H1 (cell line): ENCODE measurements at regions not wholly inside any gene's neighbourhood (a gene's known extent, or its start where the extent isn't known, plus 50 kb on each side); places are given as distances from the start of the nearest gene placed in this dataset.

Experiments
- CTCF ChIA-PET: fragments of 300-600 bp; sonication (Branson Sonifier 250); formaldehyde crosslinking; loops from one replicate; lab custom pipeline; 2021; ENCODE audit not compliant: partially characterized antibody; lab: Charles Lee
- POLR2A ChIA-PET: fragments of 300-600 bp; sonication (Branson Sonifier 250); formaldehyde crosslinking; loops from one replicate; lab custom pipeline; 2021; ENCODE audit warnings: inconsistent platforms; ENCODE audit not compliant: partially characterized antibody; lab: Charles Lee
- DNase-seq, 2 experiments: peaks; one replicate each; pipeline versions ENCODE4 v3.0.0 to v3.0.0-alpha.2; 2010 to 2022; ENCODE audit warnings: low spot score in 2 of 2, low read depth in 1 of 2, mixed read lengths in 1 of 2
- FAIRE-seq: peaks from 2 replicates; lab custom pipeline; 2011; peaks lifted over from hg19 to GRCh38; lab: Jason Lieb, UNC
- H2AFZ ChIP-seq: 2 replicates; pipeline ENCODE4 v1.8.1; 2012; ENCODE audit warnings: low read length, inconsistent platforms
- H2AK5ac ChIP-seq: 2 replicates; pipeline ENCODE4 v1.6.1; 2013; ENCODE audit warnings: low read depth, low read length
- H2BK120ac ChIP-seq: replicated peaks from 2 replicates; pipeline ENCODE3; 2013; ENCODE audit warnings: low read depth, low read length, inconsistent platforms
- H2BK12ac ChIP-seq: 2 replicates; pipeline ENCODE4 v1.6.1; 2013; ENCODE audit warnings: low read depth, low read length
- H2BK15ac ChIP-seq: 2 replicates; pipeline ENCODE4 v1.6.1; 2013; ENCODE audit warnings: low read length
- H2BK20ac ChIP-seq: 2 replicates; pipeline ENCODE4 v1.6.1; 2013; ENCODE audit warnings: low read length
- H2BK5ac ChIP-seq: 2 replicates; pipeline ENCODE4 v1.6.1; 2013; ENCODE audit warnings: low read depth, low read length
- H3K14ac ChIP-seq: 2 replicates; pipeline ENCODE4 v1.6.1; 2013; ENCODE audit warnings: inconsistent platforms; ENCODE audit not compliant: insufficient read length
- H3K18ac ChIP-seq: 2 replicates; pipeline ENCODE4 v1.6.1; 2013; ENCODE audit warnings: low read length; ENCODE audit errors: extremely low read depth
- H3K23ac ChIP-seq: 2 replicates; pipeline ENCODE4 v1.6.1; 2013; ENCODE audit warnings: inconsistent platforms; ENCODE audit not compliant: insufficient read length
- H3K23me2 ChIP-seq: 2 replicates; pipeline ENCODE4 v1.6.1; 2013; ENCODE audit warnings: low read depth, low read length
- H3K27ac ChIP-seq: 2 replicates; pipeline ENCODE4 v1.6.1; 2011; ENCODE audit warnings: low read depth, low read length, inconsistent platforms
- H3K27me3 ChIP-seq, 4 experiments: replicated peaks in 1 of 4; 1 replicate in 1 of 4; 2 replicates in 3 of 4; pipeline versions ENCODE4 v1.6.1 to v1.8.1; 2011 to 2013; ENCODE audit warnings: low read length in 3 of 4, mild to moderate bottlenecking in 3 of 4, inconsistent platforms in 2 of 4, mixed read lengths in 2 of 4, moderate library complexity in 1 of 4; ENCODE audit not compliant: control insufficient read depth in 3 of 4, insufficient read depth in 3 of 4; ENCODE audit errors: extremely low read depth in 1 of 4
- H3K36me3 ChIP-seq, 4 experiments: 2 replicates each; pipeline versions ENCODE4 v1.6.1 to v1.8.1; 2011 to 2013; ENCODE audit warnings: mild to moderate bottlenecking in 4 of 4, low read length in 3 of 4, moderate library complexity in 2 of 4, control low read depth in 1 of 4, inconsistent platforms in 1 of 4; ENCODE audit not compliant: insufficient read depth in 4 of 4, control insufficient read depth in 2 of 4
- H3K4ac ChIP-seq: replicated peaks from 2 replicates; pipeline ENCODE3; 2013; ENCODE audit warnings: low read length, low read depth, mixed read lengths, inconsistent platforms; ENCODE audit not compliant: insufficient read length
- H3K4me1 ChIP-seq, 4 experiments: replicated peaks in 1 of 4; 1 replicate in 1 of 4; 2 replicates in 3 of 4; pipeline versions ENCODE4 v1.6.1 to v1.8.1; 2011 to 2013; ENCODE audit warnings: low read length in 3 of 4, inconsistent platforms in 2 of 4, mixed read lengths in 1 of 4; ENCODE audit not compliant: insufficient read depth in 4 of 4, control insufficient read depth in 3 of 4
- H3K4me2 ChIP-seq, 2 experiments: 2 replicates each; pipeline versions ENCODE4 v1.6.1 to v1.8.1; 2011 to 2013; ENCODE audit warnings: low read depth in 2 of 2, low read length in 2 of 2, control low read depth in 1 of 2, inconsistent platforms in 1 of 2, mild to moderate bottlenecking in 1 of 2; ENCODE audit not compliant: insufficient read depth in 1 of 2
- H3K4me3 ChIP-seq, 4 experiments: fragments of 200-600, 300-600 bp in 1 of 4; sonication (generic), shearing (Covaris generic), sonication (Bioruptor Twin) in 1 of 4; 2 replicates each; pipeline versions ENCODE4 v1.5.1 to v1.8.1; 2011 to 2016; ENCODE audit warnings: low read length in 4 of 4, low read depth in 3 of 4, control low read depth in 2 of 4, inconsistent platforms in 2 of 4, mild to moderate bottlenecking in 2 of 4, mixed read lengths in 1 of 4, moderate library complexity in 1 of 4; ENCODE audit not compliant: insufficient read depth in 2 of 4; ENCODE audit errors: extremely low read depth in 1 of 4
- H3K56ac ChIP-seq: replicated peaks from 2 replicates; pipeline ENCODE3; 2013; ENCODE audit warnings: low read depth, mild to moderate bottlenecking, mixed read lengths, low read length, inconsistent platforms; ENCODE audit not compliant: insufficient read length
- H3K79me1 ChIP-seq: 2 replicates; pipeline ENCODE4 v1.6.1; 2013; ENCODE audit warnings: low read depth, low read length, control low read depth
- H3K79me2 ChIP-seq, 2 experiments: 2 replicates each; pipeline versions ENCODE4 v1.6.1 to v1.8.1; 2012 to 2013; ENCODE audit warnings: low read length in 2 of 2, mild to moderate bottlenecking in 2 of 2, inconsistent platforms in 1 of 2; ENCODE audit not compliant: insufficient read depth in 2 of 2, control insufficient read depth in 1 of 2
- H3K9ac ChIP-seq, 4 experiments: replicated peaks in 1 of 4; 1 replicate in 1 of 4; 2 replicates in 3 of 4; pipeline versions ENCODE4 v1.6.1 to v1.8.1; 2011 to 2013; ENCODE audit warnings: low read depth in 3 of 4, low read length in 3 of 4, control low read depth in 2 of 4, mild to moderate bottlenecking in 2 of 4, moderate library complexity in 2 of 4, inconsistent platforms in 1 of 4; ENCODE audit errors: extremely low read depth in 1 of 4
- H3K9me3 ChIP-seq, 2 experiments: 2 replicates each; pipeline versions ENCODE4 v1.6.1 to v1.8.1; 2012 to 2013; ENCODE audit warnings: mild to moderate bottlenecking in 2 of 2, moderate library complexity in 2 of 2, control low read depth in 1 of 2, inconsistent platforms in 1 of 2, low read depth in 1 of 2, low read length in 1 of 2, mixed read lengths in 1 of 2; ENCODE audit not compliant: insufficient read depth in 2 of 2
- H4K20me1 ChIP-seq, 2 experiments: replicated peaks in 1 of 2; 2 replicates each; pipeline versions ENCODE3 to v1.8.1; 2011 to 2013; ENCODE audit warnings: inconsistent platforms in 2 of 2, low read length in 2 of 2, mild to moderate bottlenecking in 1 of 2; ENCODE audit not compliant: insufficient read depth in 2 of 2, control insufficient read depth in 1 of 2
- H4K5ac ChIP-seq: 2 replicates; pipeline ENCODE4 v1.6.1; 2013; ENCODE audit warnings: low read length, low read depth, mixed read lengths, inconsistent platforms; ENCODE audit not compliant: insufficient read length
- H4K8ac ChIP-seq: 2 replicates; pipeline ENCODE4 v1.8.0; 2013; ENCODE audit warnings: mild to moderate bottlenecking, moderate library complexity, low read length, inconsistent platforms; ENCODE audit not compliant: insufficient read depth; ENCODE audit errors: extremely low read depth
- H4K91ac ChIP-seq: replicated peaks from 2 replicates; pipeline ENCODE3; 2013; ENCODE audit warnings: low read length, mixed read lengths, inconsistent platforms; ENCODE audit not compliant: insufficient read length
- CHD2 ChIP-seq: IDR thresholded peaks from 2 replicates; pipeline ENCODE4 v1.6.1; 2012; ENCODE audit warnings: low read length, improper control_type of control experiment
- FOSL1 ChIP-seq: IDR thresholded peaks from 2 replicates; pipeline ENCODE4 v1.6.1; 2011; ENCODE audit warnings: mild to moderate bottlenecking, low read depth, low read length, moderate library complexity; ENCODE audit not compliant: insufficient read depth
- JUND ChIP-seq: IDR thresholded peaks from 2 replicates; pipeline ENCODE4 v1.6.1; 2011; ENCODE audit warnings: mild to moderate bottlenecking, improper control_type of control experiment, low read length
- RFX5 ChIP-seq: IDR thresholded peaks from 2 replicates; pipeline ENCODE4 v1.6.1; 2011; ENCODE audit warnings: low read depth, low read length, improper control_type of control experiment, borderline replicate concordance
- WGBS, 2 experiments: shearing (Covaris generic) in 1 of 2; methylation state at CpG; one replicate each; pipeline versions ENCODE4 v1.1.6 to v1.1.7; 2013 to 2015; ENCODE audit warnings: low lambda C conversion rate in 2 of 2, mixed read lengths in 2 of 2, inconsistent platforms in 1 of 2, low coverage in 1 of 2, missing lambda C conversion rate in 1 of 2; ENCODE audit not compliant: insufficient replicate concordance in 2 of 2, insufficient coverage in 1 of 2, insufficient read length in 1 of 2; ENCODE audit errors: extremely low coverage in 1 of 2, missing lambda C conversion rate in 1 of 2; 5-methylcytosine and 5-hydroxymethylcytosine counted together

DNA sequence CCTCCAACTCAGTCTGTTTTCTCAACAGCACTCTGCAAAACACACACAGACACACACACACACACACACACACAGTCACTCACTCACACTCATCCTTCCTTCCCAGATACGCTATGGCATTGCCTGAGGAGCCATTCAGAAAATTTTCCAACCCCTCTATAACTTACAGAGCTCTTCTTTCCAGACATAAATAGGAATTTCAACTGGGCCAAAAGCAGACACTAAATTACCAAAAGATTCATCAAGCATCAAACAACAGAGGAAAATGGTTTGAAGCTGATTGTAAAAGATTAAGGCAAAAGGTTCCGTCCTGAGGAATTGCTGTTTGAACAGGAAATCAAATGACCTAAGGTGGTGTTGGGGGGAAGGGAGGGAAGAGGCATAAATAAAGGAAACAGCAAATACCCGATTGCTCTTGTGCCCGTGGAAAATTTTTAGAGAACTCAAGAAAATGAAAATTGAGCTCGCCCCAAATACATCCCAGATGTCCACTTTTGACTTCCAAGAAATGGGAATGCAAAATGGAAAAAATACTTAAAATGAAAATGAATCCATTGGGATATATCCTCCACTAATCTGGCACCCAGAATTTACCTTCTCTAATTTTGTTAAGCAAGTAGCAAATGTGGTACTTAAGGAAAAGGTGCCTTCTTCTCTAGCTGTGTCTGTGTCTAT, 183.6 kb downstream of the QDPR start:
- ChIA-PET POLR2A (interaction anchor here (0.8 to 1.5 kb wide), 2 partner anchors 19 to 207 kb away, joined by 3 read pairs; no protein-coding TSS in a partner anchor), CTCF (interaction anchor here (0.7 to 1.8 kb wide), 6 partner anchors 19 to 564 kb away, joined by 3 to 4 read pairs (median 3); no protein-coding TSS in a partner anchor)
- Histone ChIP-seq H4K20me1 (no peaks in the 10 kb centered on the region), H2AFZ (peak overlapping the region; percentile 49; the same call in 1 of the 2 replicates), H3K79me1 (no peaks in the 10 kb centered on the region), H2BK15ac (no peak overlapping the region), H3K23me2 (no peaks in the 10 kb centered on the region; the same call in 1 of the 2 replicates), H3K79me2 (no peaks in the 10 kb centered on the region), H3K4me3 (no peak overlapping the region), H3K9me3 (no peaks in the 10 kb centered on the region), H4K91ac (no peak overlapping the region), H2BK12ac (no peak overlapping the region), H3K27ac (no peak overlapping the region), H3K56ac (no peak overlapping the region), H3K9ac (no peak overlapping the region), H2BK20ac (no peak overlapping the region), H3K18ac (no peak overlapping the region), H2AK5ac (no peak overlapping the region), H4K8ac (no peak overlapping the region), H3K27me3 (0 out of 7 replicates have a peak, but pooled peaks cover 0 to 3% (median 0%) of the 10 kb centered on the region in 4 experiments), H3K4ac (no peak overlapping the region), H2BK120ac (no peak overlapping the region), H3K4me2 (no peak overlapping the region), H2BK5ac (no peak overlapping the region), H3K4me1 (peaks cover 0 to 7% (median 3%) of the 10 kb centered on the region in 4 experiments; a peak in 1 of 7 replicates), H3K23ac (no peak overlapping the region), H3K36me3 (no peaks in the 10 kb centered on the region), H4K5ac (no peak overlapping the region), H3K14ac (no peak overlapping the region)
- FAIRE-seq (no peak), DNase-seq (no peak)
- TF ChIP-seq FOSL1, result no peak
- no peak for TF ChIP-seq RFX5
- no peak for TF ChIP-seq JUND
- no peak for TF ChIP-seq CHD2
- WGBS, 2 experiments, result 88% methylated on average over 5 of the region's 5 CpGs; no CpG with 5 or more reads in 1 of the 2 experiments
